ENCODE measurements at regions not wholly inside any gene's neighbourhood (a gene's known extent, or its start where the extent isn't known, plus 50 kb on each side); places are given as distances from the start of the nearest gene placed in this dataset.

DNA sequence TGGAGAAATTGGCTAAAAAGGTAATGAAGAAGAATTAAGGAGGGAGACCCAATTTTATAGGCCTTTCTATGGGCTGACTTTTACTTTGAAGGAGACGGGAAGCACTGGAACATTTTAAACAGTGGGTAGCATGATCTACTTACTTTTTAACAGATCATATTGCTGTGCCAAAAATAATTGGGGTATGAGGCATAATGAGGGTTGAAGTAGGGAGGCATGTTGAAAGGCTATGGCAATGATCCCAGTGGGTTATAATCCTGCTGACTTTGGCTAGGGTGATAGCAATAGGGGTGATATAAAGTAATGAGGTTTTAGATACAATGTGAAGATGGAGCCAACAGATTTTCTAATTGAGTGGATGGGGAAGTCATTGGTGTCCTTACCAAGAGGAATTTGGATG lies 73.2 kb downstream of the GPR37 start:
- intact Hi-C loops (cut with micrococcal nuclease) = no loop called here

DNA sequence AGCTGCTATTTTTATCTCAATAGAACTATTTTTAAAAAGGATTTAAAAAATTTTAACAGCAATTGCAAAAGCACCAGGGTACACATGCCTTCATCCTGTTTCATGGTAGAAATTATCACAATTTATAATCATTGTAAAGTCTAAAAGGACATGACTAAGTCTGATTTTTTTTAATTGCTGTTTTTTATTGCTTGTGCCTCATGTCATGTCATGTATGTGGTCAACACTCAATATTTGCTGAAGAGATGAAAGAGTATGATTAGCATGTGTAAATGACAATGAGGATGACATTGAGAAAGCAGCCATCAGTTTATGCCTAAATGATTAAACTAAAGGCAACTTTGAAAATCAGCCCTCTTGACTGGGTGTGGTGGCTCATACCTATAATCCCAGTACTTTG lies 74.8 kb downstream of the GPR37 start:
- intact Hi-C loops (cut with micrococcal nuclease) = no loop called here

DNA sequence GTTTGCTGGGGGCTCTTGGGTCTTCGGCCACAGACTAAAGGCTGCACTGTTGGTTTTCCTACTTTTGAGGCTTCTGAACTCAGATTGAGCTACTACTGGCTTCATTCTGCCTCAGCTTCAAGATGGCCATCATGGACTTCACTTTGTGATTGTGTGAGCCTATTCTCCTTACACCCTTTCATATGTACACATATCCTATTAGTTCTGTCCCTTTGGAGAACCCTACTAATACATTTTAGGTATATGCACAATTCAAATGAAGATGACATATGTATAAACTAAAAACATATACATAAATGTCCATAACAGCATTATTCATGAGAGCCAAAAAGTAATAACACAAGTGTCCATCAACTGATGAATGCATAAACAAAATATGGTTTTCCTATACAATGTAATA lies 75.7 kb downstream of the GPR37 start:
- intact Hi-C loops (cut with micrococcal nuclease) = no loop called here

DNA sequence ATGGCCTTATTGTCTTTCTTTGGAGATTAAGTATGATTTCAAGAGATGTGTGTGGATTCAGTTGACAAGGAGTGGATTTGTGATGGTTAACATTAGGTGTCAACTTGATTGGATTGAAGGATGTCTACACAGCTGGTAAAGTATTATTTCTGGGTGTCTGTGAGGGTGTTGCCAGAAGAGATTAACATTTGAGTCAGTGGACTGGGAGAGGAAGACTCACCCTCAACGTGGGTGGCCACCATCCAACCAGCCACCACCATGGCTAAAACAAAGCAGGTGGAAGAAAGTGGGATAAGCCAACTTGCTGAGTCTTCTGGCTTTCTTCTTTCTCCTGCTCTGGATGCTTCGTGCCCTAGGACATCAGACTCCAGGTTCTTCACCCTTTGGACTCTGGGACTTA lies 76.1 kb downstream of the GPR37 start:
- intact Hi-C loops (cut with micrococcal nuclease) = no loop called here

DNA sequence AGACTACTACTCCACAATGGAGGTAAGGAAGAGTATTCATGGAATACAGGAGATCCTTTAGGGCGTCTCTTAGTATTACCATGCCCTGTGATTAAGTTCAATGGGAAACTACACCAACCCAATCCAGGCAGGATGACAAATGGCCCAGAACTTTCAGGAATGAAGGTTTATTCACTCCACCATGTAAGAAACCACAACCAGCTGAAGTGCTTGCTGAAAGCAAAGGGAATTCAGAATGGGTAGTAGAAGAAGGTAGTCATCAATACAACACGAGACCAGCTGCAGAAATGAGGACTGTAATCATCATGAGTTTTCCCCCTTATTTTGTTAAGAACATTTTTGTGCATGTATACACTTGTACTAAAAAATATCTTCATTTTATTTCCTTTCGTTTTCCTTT lies 76.6 kb downstream of the GPR37 start:
- intact Hi-C loops (cut with micrococcal nuclease) = no loop called here

DNA sequence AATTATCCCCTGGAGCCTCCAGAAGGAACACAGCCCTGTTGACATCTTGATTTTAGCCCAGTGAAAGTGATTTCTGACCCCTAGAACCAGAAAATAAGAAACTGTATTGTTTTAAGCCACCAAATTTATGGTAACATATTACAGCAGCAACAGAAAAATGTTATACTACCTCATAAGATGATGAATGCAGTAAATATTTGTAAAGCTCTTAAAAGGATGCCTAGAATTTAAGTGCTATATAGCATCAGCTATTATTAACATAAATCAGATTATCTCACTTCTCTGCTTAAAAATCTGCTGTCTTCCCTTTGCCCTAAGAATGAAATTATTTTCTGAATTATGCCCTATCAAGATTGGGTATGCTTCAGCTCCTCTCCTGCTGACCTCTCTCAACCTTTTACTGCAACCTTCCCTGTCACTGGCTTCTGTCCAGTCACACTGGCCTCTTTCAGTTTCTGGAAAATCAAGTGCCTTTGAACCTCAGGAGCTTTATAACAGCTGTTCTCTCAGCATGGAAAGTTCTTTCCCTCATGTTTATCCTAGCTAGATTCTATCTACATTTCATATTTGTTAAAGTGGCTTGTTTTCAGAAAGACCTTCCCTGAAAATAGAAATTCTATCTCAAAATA lies 78.9 kb downstream of the GPR37 start:
- intact Hi-C loops (cut with micrococcal nuclease) = no loop called here

DNA sequence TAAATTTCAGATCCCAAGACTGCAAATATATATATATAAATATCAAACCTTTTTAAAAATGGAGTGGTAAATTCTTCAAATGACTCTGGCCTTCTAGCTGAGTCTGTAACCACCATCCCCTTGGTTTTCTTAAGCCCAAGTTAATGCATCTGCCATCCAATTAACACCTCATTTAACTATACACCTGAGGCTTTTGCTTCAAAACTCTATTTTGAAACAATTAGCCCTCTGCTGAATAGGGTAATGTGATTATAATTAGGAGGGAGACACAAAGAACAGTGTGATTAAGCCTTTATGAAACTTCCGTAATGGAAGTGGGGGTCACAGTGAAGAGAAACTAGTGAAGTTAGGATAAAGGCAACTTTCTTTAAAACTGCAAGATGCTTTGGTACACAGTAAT lies 83.6 kb downstream of the GPR37 start:
- intact Hi-C loops (cut with micrococcal nuclease) = no loop called here

DNA sequence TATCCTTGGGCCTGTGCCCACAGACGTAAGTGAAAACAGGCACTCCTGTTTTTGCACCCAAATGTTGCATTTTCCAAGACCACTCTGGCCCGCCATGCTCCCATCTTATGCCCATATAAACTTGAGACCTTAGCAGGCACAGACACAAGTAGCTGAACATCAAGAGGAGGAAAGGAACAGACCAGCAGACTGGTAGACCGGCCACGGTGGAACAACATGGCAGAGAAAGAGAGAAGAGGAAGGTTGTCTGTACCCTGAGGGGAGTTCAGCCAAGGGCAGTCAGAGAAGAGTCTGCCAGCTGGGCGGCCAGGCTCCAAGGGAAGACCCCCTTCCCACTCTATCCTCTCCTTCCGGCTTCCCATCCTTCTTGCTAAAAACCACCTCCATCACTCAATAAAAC lies 85.3 kb downstream of the GPR37 start:
- intact Hi-C loops (cut with micrococcal nuclease) = no loop called here

DNA sequence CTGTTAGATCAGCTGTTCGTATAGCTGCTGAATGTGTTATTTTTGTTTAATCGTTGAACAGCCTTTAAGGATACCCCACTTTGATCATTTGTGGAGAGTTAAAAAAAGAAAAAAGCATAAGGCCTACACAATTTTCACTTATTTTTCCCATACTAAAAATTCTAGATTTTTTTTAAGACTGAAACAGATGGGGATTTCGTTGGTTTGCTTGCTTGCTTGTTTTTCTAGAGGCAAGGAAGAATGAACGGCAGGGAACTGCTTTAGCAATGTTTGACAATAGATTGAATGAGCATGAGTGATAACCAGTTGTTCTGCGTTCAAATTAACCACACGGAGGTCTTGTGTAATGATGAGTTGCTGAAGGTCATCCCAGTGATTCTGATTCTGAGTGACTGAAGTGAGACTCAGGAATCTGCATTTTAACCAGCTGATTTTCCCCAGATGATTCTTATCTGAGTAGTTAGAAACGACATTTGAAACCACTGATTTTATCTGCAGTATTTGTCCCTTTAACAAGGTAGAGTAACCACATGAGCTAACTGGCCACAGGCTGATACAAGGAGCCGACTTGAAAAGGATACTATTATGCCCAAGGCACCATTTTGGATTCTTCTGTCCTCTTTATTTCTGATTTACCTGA lies 85.9 kb downstream of the GPR37 start:
- intact Hi-C loops (cut with micrococcal nuclease) = no loop called here

DNA sequence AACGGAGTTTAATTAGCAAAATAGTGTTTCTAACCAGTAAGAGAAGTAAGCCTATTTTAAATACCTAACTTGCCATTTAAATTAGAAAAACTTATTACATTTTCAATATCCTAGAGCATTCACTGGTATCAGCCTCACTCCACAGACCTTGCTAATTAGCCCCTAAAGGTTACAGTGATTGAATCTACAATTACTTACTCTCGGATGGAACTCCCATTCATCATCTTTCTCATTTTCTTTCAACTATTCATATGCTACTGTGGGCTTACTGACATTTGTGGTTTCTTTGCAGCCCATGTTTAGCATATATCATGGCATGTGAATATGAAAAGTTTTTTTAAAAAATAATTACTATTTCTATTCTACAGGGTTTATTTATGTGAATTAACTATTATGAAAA lies 86.4 kb downstream of the GPR37 start:
- intact Hi-C loops (cut with micrococcal nuclease) = no loop called here

DNA sequence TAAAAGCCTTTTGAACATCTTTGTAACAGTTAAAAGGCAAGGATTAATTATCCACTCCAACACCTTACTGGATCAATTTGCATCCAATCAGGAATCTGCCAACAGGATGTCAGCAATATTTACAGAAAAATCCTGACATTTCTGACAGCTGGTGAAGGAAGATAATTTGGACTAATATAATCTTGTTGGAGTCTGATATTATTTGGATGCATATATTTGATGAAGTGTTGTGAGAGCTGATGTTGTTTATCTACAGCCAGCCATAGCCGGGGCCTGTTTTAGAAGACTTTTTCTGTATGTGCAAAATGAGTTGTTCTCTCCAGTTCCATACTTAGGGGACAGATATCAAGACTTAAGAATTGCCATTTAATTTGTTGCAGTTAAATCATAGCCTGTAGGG lies 91.1 kb downstream of the GPR37 start:
- intact Hi-C loops (cut with micrococcal nuclease) = no loop called here

DNA sequence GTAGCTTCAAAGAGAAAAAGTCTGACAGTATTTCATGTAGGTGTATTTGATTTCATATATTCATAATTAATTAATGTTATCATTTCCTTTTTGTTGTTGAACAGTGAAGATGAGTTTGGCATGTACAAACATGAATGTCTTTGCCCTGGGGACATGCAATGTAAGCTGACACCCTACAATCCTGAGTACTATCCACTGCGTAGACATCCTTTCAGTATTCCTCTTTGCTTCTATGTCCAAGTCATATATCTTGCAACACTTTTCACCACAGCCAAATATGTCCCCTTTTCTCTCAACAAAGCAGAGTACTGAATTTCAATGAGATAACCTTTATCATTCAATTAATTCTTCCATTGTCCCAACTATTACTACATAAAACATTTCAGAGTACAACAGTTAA lies 93.6 kb downstream of the GPR37 start:
- intact Hi-C loops (cut with micrococcal nuclease) = no loop called here

DNA sequence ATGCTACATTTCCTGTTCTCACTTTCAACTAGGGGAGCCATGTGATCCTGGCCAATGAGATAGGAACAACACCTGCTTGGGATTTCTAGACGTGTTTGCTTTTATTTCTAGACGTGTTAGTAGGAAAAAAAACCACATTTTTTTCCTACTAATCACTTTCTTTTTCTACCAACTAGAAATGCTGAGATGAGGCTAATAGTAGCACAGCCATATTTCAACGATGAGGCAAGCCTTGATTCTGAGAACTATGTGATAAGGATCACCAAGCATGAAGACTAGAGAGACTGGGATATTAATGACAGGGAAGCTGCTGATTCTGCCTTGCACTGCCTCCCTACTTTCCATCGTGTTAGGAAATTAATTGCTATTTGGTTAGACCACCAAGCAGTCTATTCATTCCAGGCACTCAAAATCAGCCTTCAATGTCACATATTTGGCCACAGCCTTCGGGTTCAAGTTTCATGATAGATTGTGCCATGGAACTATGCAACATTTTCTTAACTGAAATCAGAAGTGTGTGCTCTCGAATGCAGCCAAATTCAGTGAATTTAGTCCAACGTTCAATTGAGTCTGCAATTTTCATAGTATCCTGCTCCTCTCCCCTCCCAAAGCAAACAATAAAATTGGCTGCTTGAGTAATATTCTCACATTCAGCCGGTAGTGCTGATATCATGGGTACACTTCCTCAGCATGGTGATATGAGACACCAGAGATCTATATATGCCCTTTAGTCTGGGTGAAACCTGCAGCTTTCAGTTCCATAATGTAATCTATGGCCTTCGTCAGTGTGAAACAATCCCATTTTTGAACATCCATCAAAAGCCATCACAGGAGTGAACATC lies 98.1 kb downstream of the GPR37 start:
- intact Hi-C loops (cut with micrococcal nuclease) = no loop called here

DNA sequence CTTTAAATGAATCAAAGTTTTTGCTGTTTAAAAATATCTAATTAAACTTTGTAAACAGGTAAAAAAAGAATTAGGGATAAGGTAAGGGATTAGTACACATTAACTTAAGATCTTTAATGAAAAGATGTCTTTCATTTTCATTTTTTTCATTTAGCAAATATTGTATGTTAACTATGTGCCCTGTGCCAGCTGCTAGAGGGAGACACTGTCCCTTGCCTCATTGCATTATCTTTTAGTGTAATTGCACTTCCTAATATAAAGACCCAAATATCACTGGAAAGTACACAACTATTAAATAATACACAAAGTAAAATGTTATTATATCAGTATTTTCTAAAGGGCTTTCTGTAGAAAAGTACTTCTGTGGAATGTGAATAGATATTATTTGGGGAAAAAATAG lies 102.7 kb downstream of the GPR37 start:
- intact Hi-C loops (cut with micrococcal nuclease) = no loop called here

DNA sequence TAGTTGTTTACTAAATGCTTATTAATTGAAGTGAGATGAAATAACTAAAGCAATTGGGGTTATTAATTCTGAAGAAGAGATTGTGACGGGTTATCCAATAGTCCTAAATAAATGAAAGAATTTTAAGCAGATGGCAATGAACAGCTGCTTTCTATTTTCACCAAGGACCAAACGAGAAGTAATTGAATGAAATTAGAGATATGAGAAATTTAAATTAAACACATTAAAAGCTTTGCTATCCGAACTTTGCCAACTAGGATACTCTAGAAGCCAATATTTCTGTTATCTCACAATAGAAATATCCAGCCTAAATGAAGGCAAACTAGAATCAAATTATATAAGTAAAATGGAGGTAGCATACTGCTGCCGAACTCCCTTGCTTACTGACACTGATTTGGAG lies 103.2 kb downstream of the GPR37 start:
- intact Hi-C loops (cut with micrococcal nuclease) = no loop called here

DNA sequence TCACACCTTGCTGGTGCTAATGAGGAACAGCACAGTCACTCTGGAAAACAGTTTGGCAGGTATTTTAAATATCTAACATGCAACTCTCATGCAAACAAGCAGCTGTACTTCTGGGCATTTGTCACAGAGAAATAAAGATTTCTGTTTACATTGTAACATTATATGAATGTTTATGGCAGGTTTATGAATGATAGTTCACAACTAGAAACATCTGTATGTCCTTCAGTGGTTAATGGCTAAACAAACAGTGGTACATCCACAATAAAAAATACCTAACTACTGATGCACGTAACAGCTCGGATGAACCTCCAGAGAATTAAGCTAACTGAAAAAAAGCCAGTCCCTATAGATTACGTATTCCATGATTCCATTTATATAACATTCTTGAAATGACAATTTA lies 109.6 kb downstream of the GPR37 start:
- intact Hi-C loops (cut with micrococcal nuclease) = no loop called here

DNA sequence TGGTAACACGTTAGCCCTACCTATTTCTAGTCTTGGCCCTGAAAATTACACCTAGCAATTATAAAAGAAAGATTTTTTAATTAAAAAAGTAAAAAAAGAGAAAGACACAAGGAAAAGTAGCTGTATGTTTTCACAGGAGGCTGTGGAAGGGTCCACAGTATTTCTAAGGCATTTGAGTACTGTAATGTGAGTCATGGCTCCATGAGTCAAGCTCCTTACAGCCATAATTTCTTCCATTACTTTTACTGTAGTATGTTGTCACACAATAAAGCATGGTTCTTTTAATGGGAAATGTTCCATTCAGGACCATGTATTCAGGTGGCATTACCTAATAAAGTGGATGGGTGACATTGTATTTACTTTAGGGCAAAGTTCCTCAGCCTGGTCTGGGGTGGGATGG lies 113.4 kb downstream of the GPR37 start:
- intact Hi-C loops (cut with micrococcal nuclease) = no loop called here

DNA sequence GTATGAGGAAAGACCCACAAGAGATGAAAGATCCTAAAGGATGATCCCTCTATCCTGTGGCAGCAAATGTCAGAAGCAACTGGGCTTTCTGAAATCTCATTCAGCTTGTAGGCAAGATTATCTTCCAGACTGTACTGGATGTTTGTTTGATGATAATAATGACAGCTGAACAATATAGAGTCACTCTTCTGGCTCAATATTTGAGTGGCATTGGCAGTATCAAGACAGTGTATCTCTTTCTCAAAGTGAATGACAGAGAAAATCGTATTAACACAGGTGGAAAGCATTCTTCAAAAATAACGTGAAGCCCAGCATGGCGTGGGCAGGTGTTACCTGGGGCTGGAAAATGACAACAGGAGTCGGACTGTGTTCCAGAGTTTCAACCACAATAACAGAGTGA lies 114.5 kb downstream of the GPR37 start:
- intact Hi-C loops (cut with micrococcal nuclease) = no loop called here

DNA sequence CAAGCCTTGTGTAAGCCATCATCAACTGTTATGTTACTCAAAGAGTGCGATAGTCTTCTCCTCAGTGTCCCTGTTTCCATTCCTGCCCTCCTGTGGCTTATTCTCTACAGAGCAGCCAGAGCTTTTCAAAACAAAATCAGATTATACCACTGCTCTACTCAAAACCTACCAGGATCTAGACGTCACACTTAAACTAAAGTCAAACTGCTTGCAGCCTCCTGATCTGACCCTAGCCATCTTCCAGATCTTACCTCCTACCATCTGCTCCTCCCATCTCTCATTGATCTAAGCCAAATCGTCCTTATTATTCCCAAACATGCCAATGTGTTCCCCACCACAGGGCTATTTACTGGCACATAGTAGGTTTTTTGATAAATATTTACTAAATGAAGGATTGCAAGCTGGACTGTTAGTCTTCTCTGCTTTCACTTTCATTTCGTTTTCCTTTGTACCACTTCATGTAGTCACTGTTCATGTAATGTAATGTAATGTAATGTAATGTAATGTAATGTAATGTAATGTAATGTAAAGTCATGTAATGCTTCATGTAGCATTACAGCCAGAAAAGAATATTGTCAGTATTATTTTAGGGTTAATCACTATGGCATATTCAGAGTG lies 116.1 kb downstream of the GPR37 start:
- intact Hi-C loops (cut with micrococcal nuclease) = no loop called here

DNA sequence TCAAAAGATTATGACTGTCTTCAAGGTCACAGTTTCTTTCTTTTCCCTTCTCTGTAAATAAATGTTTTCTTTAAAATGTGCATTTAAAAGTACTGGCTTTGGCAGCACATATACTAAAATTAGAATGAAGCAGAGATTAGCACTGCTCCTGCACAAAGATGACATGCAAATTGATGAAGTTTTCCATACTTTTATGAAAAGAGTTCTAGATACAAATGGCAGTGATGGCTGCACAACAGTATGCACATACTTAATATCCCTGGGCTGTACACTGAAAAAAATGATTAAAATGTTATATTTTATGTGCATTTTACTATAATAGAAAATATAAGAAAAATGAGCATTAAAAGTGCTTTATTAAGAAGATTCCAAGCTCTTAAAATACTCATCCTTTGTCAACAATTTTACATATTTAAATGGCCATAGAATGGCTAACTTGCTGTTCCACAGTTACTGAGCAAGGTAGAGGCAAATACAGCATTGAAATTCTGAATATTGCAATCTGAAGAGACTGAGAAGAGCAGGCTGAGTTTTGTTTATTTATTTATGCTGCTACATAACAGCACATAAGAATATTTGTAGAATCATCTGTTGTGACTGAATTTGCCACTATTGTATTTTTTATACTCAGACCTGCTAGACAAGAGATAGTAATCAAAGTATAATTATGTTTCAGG lies 117.8 kb downstream of the GPR37 start:
- intact Hi-C loops (cut with micrococcal nuclease) = no loop called here

DNA sequence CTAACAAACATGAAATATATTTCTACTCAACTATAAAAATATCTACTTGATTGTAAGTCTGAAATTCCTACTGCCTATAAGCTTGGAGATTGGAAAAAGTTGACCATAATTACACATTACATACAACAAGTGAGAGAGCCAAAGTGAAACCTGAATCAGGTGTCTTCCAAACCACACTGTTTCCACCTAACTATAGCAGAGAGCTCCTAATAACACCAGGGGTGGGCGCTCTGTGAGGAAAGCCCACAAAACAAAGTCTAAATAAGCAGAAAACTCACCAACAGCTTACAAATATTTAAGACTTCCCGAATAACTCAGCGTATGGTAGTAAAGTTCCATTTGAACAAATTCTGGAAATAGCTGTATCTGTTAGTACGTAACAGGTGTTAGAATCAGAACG lies 119.9 kb downstream of the GPR37 start:
- intact Hi-C loops (cut with micrococcal nuclease) = no loop called here

DNA sequence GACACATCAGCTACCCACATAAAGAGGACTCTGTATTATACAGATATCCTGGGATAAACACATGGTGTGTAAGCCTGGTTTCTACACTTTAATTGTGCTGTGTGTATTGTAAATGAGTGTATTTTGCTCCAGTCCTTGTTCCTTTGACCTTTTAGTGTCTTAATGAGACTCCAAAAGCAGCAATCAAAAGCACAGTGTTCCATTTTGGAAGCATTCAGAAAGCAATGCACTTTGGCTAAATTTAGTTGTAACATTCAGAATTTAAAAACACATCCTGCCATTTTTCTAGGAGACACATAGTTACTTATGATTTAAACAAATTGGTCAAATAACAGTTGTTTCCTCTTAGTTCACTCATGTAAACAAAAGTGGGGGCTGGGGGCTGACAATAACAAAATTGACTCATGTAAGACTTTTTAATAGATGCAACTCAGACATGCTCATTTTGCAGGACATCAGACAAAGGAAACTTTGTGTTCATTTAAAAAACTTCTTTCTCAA lies 122.2 kb downstream of the GPR37 start:
- intact Hi-C loops (cut with micrococcal nuclease) = no loop called here

Measured in T-helper 1 cell treated with Interleukin-12 subunit alpha and Interleukin-12 subunit beta and Interleukin-4 antibody, amounts not matched to agents 30 ng/mL and 1 ng/mL, for 36 hours (primary cell).